CD4-positive, alpha-beta memory T cell (primary cell): ENCODE measurements at regions not wholly inside any gene's neighbourhood (a gene's known extent, or its start where the extent isn't known, plus 50 kb on each side); places are given as distances from the start of the nearest gene placed in this dataset.

Experiments used
- CTCF ChIA-PET: fragments of 350-600 bp; sonication (Branson Sonifier 250); formaldehyde crosslinking; loops from one replicate; lab custom pipeline; 2021; ENCODE audit warnings: inconsistent platforms; ENCODE audit not compliant: partially characterized antibody; lab: Charles Lee
- POLR2A ChIA-PET: fragments of 350-600 bp; sonication (Branson Sonifier 250); formaldehyde crosslinking; loops from one replicate; lab custom pipeline; 2021; ENCODE audit not compliant: partially characterized antibody; lab: Charles Lee
- DNase-seq, 5 donors: peaks; one replicate each; pipeline versions ENCODE4 v3.0.0 to v3.0.0-alpha.2; 2020 to 2022; ENCODE audit warnings: mixed read lengths in 1 of 5
- H3K27ac ChIP-seq: one replicate; pipeline ENCODE4 v1.7.0; 2013; ENCODE audit warnings: low read depth, low read length
- H3K27me3 ChIP-seq: 2 replicates; pipeline ENCODE4 v1.7.0; 2013; ENCODE audit warnings: mild to moderate bottlenecking, low read length, moderate library complexity; ENCODE audit not compliant: insufficient read depth
- H3K36me3 ChIP-seq: 2 replicates; pipeline ENCODE4 v1.7.0; 2013; ENCODE audit warnings: mild to moderate bottlenecking, low read length, moderate library complexity; ENCODE audit not compliant: insufficient read depth
- H3K4me1 ChIP-seq: 2 replicates; pipeline ENCODE4 v1.7.0; 2013; ENCODE audit warnings: mild to moderate bottlenecking, low read length, moderate library complexity; ENCODE audit not compliant: insufficient read depth
- H3K4me3 ChIP-seq, 2 donors: one replicate each; pipeline ENCODE4 v1.7.0; 2013; ENCODE audit warnings: low read length in 2 of 2, mild to moderate bottlenecking in 1 of 2
- H3K9me3 ChIP-seq, 2 donors: one replicate each; pipeline ENCODE4 v1.7.0; 2013; ENCODE audit warnings: low read length in 2 of 2, control low read depth in 1 of 2; ENCODE audit not compliant: control insufficient read depth in 1 of 2
- H3K27ac Mint-ChIP-seq, 7 donors: one replicate each; pipeline ENCODE4 v1.8.0; 2020 to 2021; ENCODE audit warnings: mixed read lengths in 7 of 7, mild to moderate bottlenecking in 6 of 7, inconsistent platforms in 3 of 7, moderate library complexity in 3 of 7
- H3K27me3 Mint-ChIP-seq, 2 donors: one replicate each; pipeline ENCODE4 v1.8.0; 2020 to 2021; ENCODE audit warnings: mixed read lengths in 2 of 2
- H3K36me3 Mint-ChIP-seq, 2 donors: one replicate each; pipeline ENCODE4 v1.8.0; 2020 to 2021; ENCODE audit warnings: mixed read lengths in 2 of 2, inconsistent platforms in 1 of 2, mild to moderate bottlenecking in 1 of 2
- H3K4me1 Mint-ChIP-seq, 4 donors: one replicate each; pipeline ENCODE4 v1.8.0; 2020 to 2021; ENCODE audit warnings: mixed read lengths in 4 of 4, mild to moderate bottlenecking in 1 of 4
- H3K4me3 Mint-ChIP-seq, 8 donors: one replicate each; pipeline ENCODE4 v1.8.0; 2020 to 2021; ENCODE audit warnings: mixed read lengths in 8 of 8, mild to moderate bottlenecking in 7 of 8, moderate library complexity in 6 of 8, inconsistent platforms in 3 of 8
- H3K9me3 Mint-ChIP-seq, 8 donors: one replicate each; pipeline ENCODE4 v1.8.0; 2020 to 2021; ENCODE audit warnings: mixed read lengths in 8 of 8, mild to moderate bottlenecking in 5 of 8, inconsistent platforms in 3 of 8, moderate library complexity in 1 of 8
- intact Hi-C: fragments of 100-400 bp; cut with micrococcal nuclease; formaldehyde crosslinking; loops from one replicate; pipeline ENCODE4 v1.15.1; 2023

DNA sequence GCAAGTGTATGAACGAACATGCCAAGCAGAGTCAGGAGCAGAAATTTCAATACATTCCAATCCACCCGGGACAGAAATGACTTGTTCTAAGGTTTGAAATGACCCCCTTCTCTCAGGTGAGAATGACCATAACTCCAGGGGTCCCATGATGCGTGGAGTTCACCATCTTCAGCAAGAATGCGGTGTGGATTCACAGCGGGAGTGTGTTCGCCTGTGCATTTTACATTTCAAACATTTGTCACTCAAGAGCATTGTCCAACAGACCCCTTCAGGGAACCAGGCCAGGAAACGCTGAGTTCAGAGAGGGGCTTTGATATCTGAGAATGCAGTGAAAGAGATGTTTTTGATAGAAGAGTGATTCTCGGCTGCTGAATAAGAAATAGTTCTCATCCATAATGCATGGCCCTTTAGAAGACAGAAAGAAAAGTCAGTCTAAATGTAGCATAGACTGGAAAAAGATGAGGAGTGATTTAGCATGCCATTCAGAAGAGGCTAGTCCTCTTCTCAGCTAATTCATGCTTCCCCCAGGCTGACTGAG lies 200.3 kb upstream of the KCNG1 start:
- ChIA-PET POLR2A (no interaction called here), CTCF (interaction anchor here (1.8 kb wide), 1 partner anchor 12 kb away, joined by 5 read pairs; no protein-coding TSS in a partner anchor)
- no peaks in the 10 kb centered on the region for H3K36me3 ChIP-seq
- peaks cover 0 to 7% (median 0%) of the 10 kb centered on the region in 8 donors for H3K9me3 Mint-ChIP-seq
- H3K36me3 Mint-ChIP-seq, result no peaks in the 10 kb centered on the region
- H3K4me3 Mint-ChIP-seq, result no peak overlapping the region
- intact Hi-C loops, result loop anchor here (10.0 kb wide), 1 partner anchor 372 kb away; no protein-coding TSS in a partner anchor
- H3K4me1 Mint-ChIP-seq, result peaks cover 3 to 12% (median 6%) of the 10 kb centered on the region in 4 donors
- peaks cover 3% of the 10 kb centered on the region for H3K27me3 ChIP-seq
- no peaks in the 10 kb centered on the region for H3K4me1 ChIP-seq
- no peaks in the 10 kb centered on the region for H3K9me3 ChIP-seq
- peaks cover 23 to 25% of the 10 kb centered on the region in 2 donors for H3K27me3 Mint-ChIP-seq
- DNase-seq, result no peak
- H3K27ac ChIP-seq, result no peak overlapping the region
- H3K4me3 ChIP-seq, result no peak overlapping the region
- H3K27ac Mint-ChIP-seq, result peak overlapping the region in 1 of 7 donors; percentile 25

DNA sequence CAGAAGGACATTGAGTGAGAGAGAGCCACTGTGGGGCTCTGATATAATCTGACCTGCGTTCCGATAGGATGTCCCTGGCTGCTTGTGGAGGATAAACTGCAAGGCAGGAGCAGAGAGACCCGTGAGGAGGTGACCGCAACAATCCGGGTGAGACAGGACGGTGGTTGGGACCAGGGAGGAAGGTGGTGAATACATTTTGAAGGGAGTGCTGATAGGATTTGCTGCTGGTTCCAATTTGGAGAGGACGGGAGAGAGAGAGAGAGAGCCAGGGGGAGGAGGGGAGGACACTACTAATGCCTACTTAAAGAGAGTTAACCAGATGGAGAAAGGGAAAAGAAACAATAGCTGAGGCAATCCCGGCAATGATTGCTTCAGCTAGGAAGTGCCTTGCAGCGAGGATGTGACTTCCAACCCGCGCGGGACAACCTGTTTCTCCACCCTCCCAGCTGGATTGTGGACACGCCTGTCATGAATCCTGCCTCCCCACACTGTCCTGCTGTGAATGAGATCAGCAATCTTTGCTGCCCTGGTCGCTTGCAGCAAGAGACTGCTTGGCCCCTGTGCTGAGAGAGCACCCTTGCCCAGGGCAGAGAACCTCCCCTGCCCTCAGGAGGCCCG lies 199.0 kb upstream of the KCNG1 start:
- Mint-ChIP-seq H3K27ac (no peak overlapping the region), H3K27me3 (peaks cover 28 to 36% of the 10 kb centered on the region in 2 donors), H3K9me3 (peaks cover 0 to 14% (median 5%) of the 10 kb centered on the region in 8 donors), H3K36me3 (no peaks in the 10 kb centered on the region), H3K4me1 (peaks cover 3 to 12% (median 6%) of the 10 kb centered on the region in 4 donors), H3K4me3 (no peak overlapping the region)
- ChIA-PET POLR2A (no interaction called here), CTCF (no interaction called here)
- no peaks in the 10 kb centered on the region for H3K9me3 ChIP-seq
- no peak overlapping the region for H3K4me3 ChIP-seq
- intact Hi-C loops, result loop anchor here (10.0 kb wide), 1 partner anchor 373 kb away; no protein-coding TSS in a partner anchor
- no peak for DNase-seq
- H3K36me3 ChIP-seq, result no peaks in the 10 kb centered on the region
- no peaks in the 10 kb centered on the region for H3K4me1 ChIP-seq
- no peak overlapping the region for H3K27ac ChIP-seq
- H3K27me3 ChIP-seq, result peaks cover 3% of the 10 kb centered on the region

DNA sequence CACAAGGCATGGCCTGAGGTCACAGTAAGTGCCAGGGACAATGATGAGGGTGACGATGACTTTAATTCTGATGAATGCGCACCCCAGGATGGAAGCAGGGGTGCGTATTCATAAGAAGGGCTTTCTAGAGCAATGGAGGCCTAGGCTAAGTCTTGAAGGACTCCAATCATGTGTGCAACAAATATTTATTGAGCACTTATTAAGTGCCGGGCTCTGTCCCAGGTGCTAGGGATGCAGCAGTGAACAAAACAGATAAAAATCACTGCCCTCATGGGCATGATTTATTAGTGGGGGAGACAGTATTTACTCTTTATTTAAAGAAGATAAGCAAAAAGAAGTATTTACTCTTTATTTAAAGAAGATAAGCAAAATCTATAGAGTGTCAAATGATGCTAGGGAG lies 198.2 kb upstream of the KCNG1 start:
- H3K9me3 ChIP-seq, result no peaks in the 10 kb centered on the region
- ChIA-PET POLR2A (no interaction called here), CTCF (interaction anchor here (1.1 kb wide), 1 partner anchor 402 kb away, joined by 3 read pairs; no protein-coding TSS in a partner anchor)
- Mint-ChIP-seq H3K27ac (no peak overlapping the region), H3K4me3 (no peak overlapping the region), H3K9me3 (peaks cover 1 to 21% (median 8%) of the 10 kb centered on the region in 8 donors), H3K27me3 (peaks cover 29 to 44% of the 10 kb centered on the region in 2 donors), H3K36me3 (no peaks in the 10 kb centered on the region), H3K4me1 (peaks cover 3 to 12% (median 6%) of the 10 kb centered on the region in 4 donors)
- peaks cover 3% of the 10 kb centered on the region for H3K27me3 ChIP-seq
- no peaks in the 10 kb centered on the region for H3K4me1 ChIP-seq
- intact Hi-C loops, result loop anchor here (10.0 kb wide), 1 partner anchor 374 kb away; no protein-coding TSS in a partner anchor
- H3K27ac ChIP-seq, result no peak overlapping the region
- H3K36me3 ChIP-seq, result no peaks in the 10 kb centered on the region
- DNase-seq, result no peak
- no peak overlapping the region for H3K4me3 ChIP-seq

DNA sequence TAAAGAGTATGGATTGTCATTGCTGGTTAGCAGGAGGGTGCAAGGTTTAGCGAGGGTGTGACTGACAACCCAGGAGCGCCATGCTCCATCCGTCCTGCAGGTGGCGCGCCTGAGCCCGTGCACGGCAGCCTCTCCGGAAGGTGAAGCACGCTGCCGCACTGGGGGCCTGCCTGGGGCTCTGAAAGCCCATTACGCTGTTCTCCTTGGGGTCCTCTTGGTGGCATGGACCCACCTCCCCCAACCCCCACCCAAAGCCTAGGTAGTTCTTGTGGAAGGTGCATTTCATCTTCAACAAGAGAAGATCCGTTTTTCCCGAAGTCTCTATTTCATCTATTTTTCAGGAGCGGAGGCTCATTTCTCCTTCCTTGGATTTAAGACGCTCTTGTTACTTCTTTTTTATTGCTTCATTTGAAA lies 197.4 kb upstream of the KCNG1 start:
- Histone ChIP-seq H3K4me1 (no peaks in the 10 kb centered on the region), H3K9me3 (no peaks in the 10 kb centered on the region), H3K4me3 (no peak overlapping the region), H3K36me3 (no peaks in the 10 kb centered on the region), H3K27ac (no peak overlapping the region), H3K27me3 (peaks cover 3% of the 10 kb centered on the region)
- peaks cover 3 to 12% (median 6%) of the 10 kb centered on the region in 4 donors for H3K4me1 Mint-ChIP-seq
- H3K27ac Mint-ChIP-seq, result no peak overlapping the region
- DNase-seq, result peak in 4 of 5 donors; percentile 11 to 35 (median 29)
- no peaks in the 10 kb centered on the region for H3K36me3 Mint-ChIP-seq
- peaks cover 1 to 22% (median 9%) of the 10 kb centered on the region in 8 donors for H3K9me3 Mint-ChIP-seq
- ChIA-PET CTCF (interaction anchor here (1.1 to 1.3 kb wide), 2 partner anchors 11 to 402 kb away, joined by 3 to 5 read pairs; no protein-coding TSS in a partner anchor), POLR2A (no interaction called here)
- H3K4me3 Mint-ChIP-seq, result peak overlapping the region in 3 of 8 donors; percentile 21 to 39 (median 35)
- H3K27me3 Mint-ChIP-seq, result peaks cover 31 to 47% of the 10 kb centered on the region in 2 donors
- intact Hi-C loops, result loop anchor here (10.0 kb wide), 1 partner anchor 375 kb away; no protein-coding TSS in a partner anchor

DNA sequence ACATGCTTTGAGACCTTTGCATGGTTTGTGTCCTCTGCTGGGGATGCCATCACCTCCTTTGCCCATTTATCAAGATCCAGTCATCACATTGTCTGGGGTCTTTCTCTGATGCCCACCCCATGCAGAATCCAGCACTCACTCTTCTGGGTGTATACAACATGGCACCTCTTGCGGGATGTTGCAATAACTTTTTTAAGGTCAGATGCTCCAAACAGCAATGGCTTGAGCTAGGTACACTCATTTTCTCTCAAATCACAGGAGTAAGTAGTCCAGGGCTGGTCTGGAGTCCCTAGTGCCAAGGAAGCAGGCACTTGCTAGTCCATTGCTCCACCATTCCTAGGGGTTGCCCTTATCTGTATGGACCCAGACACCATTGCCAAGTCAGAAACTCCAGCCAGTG lies 196.6 kb upstream of the KCNG1 start:
- POLR2A ChIA-PET, result no interaction called here
- Histone ChIP-seq H3K4me3 (no peak overlapping the region), H3K27me3 (peaks cover 3% of the 10 kb centered on the region), H3K9me3 (no peaks in the 10 kb centered on the region), H3K36me3 (no peaks in the 10 kb centered on the region), H3K27ac (no peak overlapping the region), H3K4me1 (no peaks in the 10 kb centered on the region)
- peaks cover 1 to 22% (median 9%) of the 10 kb centered on the region in 8 donors for H3K9me3 Mint-ChIP-seq
- intact Hi-C loops, result no loop called here
- H3K27me3 Mint-ChIP-seq, result peaks cover 35 to 53% of the 10 kb centered on the region in 2 donors
- DNase-seq, result no peak
- no peaks in the 10 kb centered on the region for H3K36me3 Mint-ChIP-seq
- CTCF ChIA-PET, result interaction anchor here (1.3 kb wide), 1 partner anchor 10 kb away, joined by 5 read pairs; no protein-coding TSS in a partner anchor
- H3K4me3 Mint-ChIP-seq, result no peak overlapping the region
- H3K4me1 Mint-ChIP-seq, result peaks cover 3 to 12% (median 6%) of the 10 kb centered on the region in 4 donors
- no peak overlapping the region for H3K27ac Mint-ChIP-seq

DNA sequence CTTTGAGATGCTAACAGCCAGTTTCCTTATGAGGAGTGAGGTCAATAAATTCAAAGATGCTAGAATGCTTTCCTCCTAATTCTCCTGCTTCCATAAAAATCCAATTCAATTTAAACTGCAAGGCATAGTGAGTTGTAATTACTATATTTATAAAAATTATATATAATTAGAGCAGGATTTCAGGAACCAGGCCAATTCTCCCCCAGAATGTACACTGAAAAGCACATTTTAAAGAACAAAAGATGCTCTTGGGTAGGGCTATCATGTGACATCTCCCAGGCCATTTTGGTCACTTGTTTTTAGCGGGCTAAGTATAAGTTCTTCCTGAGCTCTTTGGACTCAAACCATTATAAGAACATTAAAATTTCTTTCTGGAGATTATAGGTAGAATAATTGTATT lies 195.7 kb upstream of the KCNG1 start:
- Histone ChIP-seq H3K36me3 (no peaks in the 10 kb centered on the region), H3K9me3 (no peaks in the 10 kb centered on the region), H3K27ac (no peak overlapping the region), H3K4me3 (no peak overlapping the region), H3K27me3 (peaks cover 3% of the 10 kb centered on the region), H3K4me1 (no peaks in the 10 kb centered on the region)
- Mint-ChIP-seq H3K27me3 (peaks cover 35 to 56% of the 10 kb centered on the region in 2 donors), H3K27ac (no peak overlapping the region), H3K9me3 (peaks cover 1 to 18% (median 9%) of the 10 kb centered on the region in 8 donors), H3K4me1 (peaks cover 3 to 12% (median 6%) of the 10 kb centered on the region in 4 donors), H3K36me3 (no peaks in the 10 kb centered on the region), H3K4me3 (no peak overlapping the region)
- intact Hi-C loops, result no loop called here
- ChIA-PET CTCF (no interaction called here), POLR2A (no interaction called here)
- DNase-seq, result no peak

DNA sequence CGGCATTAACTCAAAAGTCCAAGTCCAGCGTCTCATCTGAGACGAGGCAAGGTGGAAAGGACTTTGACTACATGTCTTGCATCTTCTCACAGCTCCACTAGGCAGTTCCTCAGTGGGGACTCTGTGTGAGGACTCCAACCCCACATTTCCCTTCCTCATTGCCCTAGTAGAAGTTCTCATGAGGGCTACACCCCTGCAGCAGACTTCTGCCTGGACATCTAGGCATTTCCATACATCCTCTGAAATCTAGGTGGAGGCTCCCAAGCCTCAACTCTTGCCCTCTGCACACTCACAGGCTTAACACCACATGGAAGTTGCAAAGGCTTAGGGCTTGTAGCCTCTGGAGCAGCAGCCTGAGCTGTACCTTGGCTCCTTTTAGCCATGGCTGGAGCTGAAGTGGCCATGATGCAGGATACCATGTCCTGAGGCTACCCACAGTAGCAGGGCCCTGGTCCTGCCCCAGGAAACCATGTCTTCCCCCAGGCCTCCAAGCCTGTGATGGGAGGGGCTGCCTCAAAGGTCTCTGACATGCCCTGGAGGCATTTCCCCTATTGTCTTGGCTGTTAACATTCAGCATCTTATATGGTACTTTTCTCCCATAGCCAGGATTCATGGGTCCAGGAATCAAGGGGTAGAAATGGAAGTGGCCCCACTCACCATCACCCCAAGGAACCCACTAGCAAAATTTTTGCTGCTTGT lies 194.6 kb upstream of the KCNG1 start:
- Mint-ChIP-seq H3K27me3 (peaks cover 38 to 61% of the 10 kb centered on the region in 2 donors), H3K9me3 (peaks cover 1 to 15% (median 9%) of the 10 kb centered on the region in 8 donors), H3K4me3 (no peak overlapping the region), H3K27ac (no peak overlapping the region), H3K4me1 (peaks cover 3 to 12% (median 6%) of the 10 kb centered on the region in 4 donors), H3K36me3 (no peaks in the 10 kb centered on the region)
- DNase-seq, result no peak
- Histone ChIP-seq H3K27me3 (peaks cover 3% of the 10 kb centered on the region), H3K4me1 (no peaks in the 10 kb centered on the region), H3K4me3 (no peak overlapping the region), H3K27ac (no peak overlapping the region), H3K9me3 (no peaks in the 10 kb centered on the region), H3K36me3 (no peaks in the 10 kb centered on the region)
- POLR2A ChIA-PET, result no interaction called here
- CTCF ChIA-PET, result no interaction called here
- intact Hi-C loops, result no loop called here
